GM12891 (cell line): ENCODE measurements at regions not wholly inside any gene's neighbourhood (a gene's known extent, or its start where the extent isn't known, plus 50 kb on each side); places are given as distances from the start of the nearest gene placed in this dataset.

Source experiments
- PAX5 ChIP-seq: IDR thresholded peaks from 2 replicates; pipeline ENCODE4 v1.6.1; 2011; ENCODE audit warnings: low read length, moderate library complexity, mild to moderate bottlenecking; ENCODE audit not compliant: insufficient read depth, severe bottlenecking
- POLR2A ChIP-seq: IDR thresholded peaks from 2 replicates; pipeline ENCODE4 v1.6.1; 2011; ENCODE audit warnings: low read depth, low read length, control low read depth
- POLR2AphosphoS5 ChIP-seq: IDR thresholded peaks from 2 replicates; pipeline ENCODE4 v1.6.1; 2011; ENCODE audit warnings: low read depth, low read length, control low read depth
- SPI1 ChIP-seq: IDR thresholded peaks from 2 replicates; pipeline ENCODE4 v1.6.1; 2011; ENCODE audit warnings: low read depth, low read length, control low read depth
- TAF1 ChIP-seq: IDR thresholded peaks from 2 replicates; pipeline ENCODE4 v1.6.1; 2011; ENCODE audit warnings: low read depth, low read length, control low read depth

DNA sequence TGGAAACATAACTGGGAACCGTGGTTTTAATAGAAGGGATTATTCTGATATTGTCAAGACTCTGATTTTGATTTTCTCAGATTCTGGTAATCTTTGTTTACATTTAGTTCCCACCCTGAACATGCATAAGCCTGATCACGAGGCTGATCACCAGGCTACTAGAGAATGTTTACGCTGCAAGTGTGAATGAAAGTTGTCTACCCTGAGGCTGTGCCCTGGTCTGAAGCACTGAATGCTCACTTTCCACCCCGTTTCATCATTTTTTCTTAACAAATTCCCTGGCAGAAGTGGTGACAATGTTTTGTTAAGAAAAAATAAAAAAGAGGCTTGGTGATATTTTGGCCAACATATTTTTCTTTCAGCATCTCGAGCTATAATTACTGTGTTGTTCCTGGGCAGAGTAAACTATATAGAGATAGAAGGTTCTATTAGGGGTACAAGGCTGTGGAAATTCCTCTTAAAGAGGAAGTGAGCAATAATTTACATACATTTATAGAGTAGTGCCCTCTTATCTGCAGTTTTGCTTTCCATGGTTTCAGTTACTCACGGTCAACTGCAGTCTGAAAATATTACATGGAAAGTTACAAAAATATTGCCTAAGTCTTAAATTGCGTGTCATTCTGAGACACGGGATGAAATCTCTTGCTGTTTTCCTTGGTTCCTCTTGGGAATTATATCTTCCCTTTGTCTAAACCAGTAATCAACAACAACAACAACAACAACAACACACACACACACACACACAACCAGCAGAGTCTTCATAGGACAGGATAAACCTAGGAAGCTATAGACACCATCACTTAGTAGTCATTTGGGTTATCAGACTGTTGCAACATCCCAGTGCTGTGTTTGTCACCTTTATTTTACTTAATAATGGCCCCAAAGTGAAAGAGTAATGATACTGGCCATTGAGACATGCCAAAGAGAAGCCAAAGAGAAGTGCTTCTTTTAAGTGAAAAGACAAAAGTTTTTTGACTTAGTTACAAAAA lies 566.6 kb upstream of the CITED2 start:
- TF ChIP-seq POLR2A (no peak), POLR2AphosphoS5 (no peak), TAF1 (no peak), PAX5 (no peak), SPI1 (peak; percentile 89)
